Frontal cortex (tissue), 3 donors: ENCODE measurements at regions not wholly inside any gene's neighbourhood (a gene's known extent, or its start where the extent isn't known, plus 50 kb on each side); places are given as distances from the start of the nearest gene placed in this dataset.
"Not testable (repeated sequence)": the region's sequence is repeated elsewhere in the genome, so short reads cannot be mapped to it uniquely, and the experiment has no call there.

Experiments used
- DNase-seq, 2 donors: peaks; one replicate each; pipeline ENCODE4 v3.0.0; 2012; ENCODE audit warnings: low spot score in 2 of 2
- FAIRE-seq: peaks from 2 replicates; lab custom pipeline; 2012; peaks lifted over from hg19 to GRCh38; lab: Jason Lieb, UNC
- donor health status: control.
- donor health status: control.
- donor health status: control.

GRCh38 chr10:21463436-21463835 is 62.0 kb downstream of the SKIDA1 start:
- DNase-seq, result no peak
- FAIRE-seq, result no peak

GRCh38 chr10:21458126-21458871 is 67.2 kb downstream of the SKIDA1 start:
- FAIRE-seq, result no peak

GRCh38 chr10:21456160-21456559 is 69.3 kb downstream of the SKIDA1 start:
- no peak for DNase-seq
- FAIRE-seq, result no peak

More at GRCh38 chr10:21458126-21458871, 67.2 kb downstream of the SKIDA1 start:
- DNase-seq, result no peak

GRCh38 chr10:21452203-21452602 is 73.3 kb downstream of the SKIDA1 start:
- FAIRE-seq (no peak), DNase-seq (no peak)

GRCh38 chr10:21449288-21449966 is 76.1 kb downstream of the SKIDA1 start:
- no peak for DNase-seq
- no peak for FAIRE-seq

GRCh38 chr10:21445163-21445562 is 80.3 kb downstream of the SKIDA1 start:
- DNase-seq, result no peak
- FAIRE-seq, result no peak

GRCh38 chr10:21441625-21442024 is 83.9 kb downstream of the SKIDA1 start:
- DNase-seq, result no peak
- FAIRE-seq, result no peak

GRCh38 chr10:21438914-21439313 is 86.6 kb downstream of the SKIDA1 start:
- not testable (repeated sequence) for FAIRE-seq

GRCh38 chr10:21437770-21438382 is 87.6 kb downstream of the SKIDA1 start:
- DNase-seq, result no peak
- no peak for FAIRE-seq

More at GRCh38 chr10:21438914-21439313, 86.6 kb downstream of the SKIDA1 start:
- DNase-seq, result not testable (repeated sequence)

- DNase-seq (no peak), FAIRE-seq (no peak)
Measured at GRCh38 chr10:21432266-21432665, 93.2 kb downstream of the SKIDA1 start.

- DNase-seq (no peak), FAIRE-seq (no peak)
Measured at GRCh38 chr10:21431799-21432198, 93.7 kb downstream of the SKIDA1 start.

GRCh38 chr10:21427804-21428481 is 97.5 kb downstream of the SKIDA1 start:
- no peak for DNase-seq
- no peak for FAIRE-seq

- FAIRE-seq (no peak), DNase-seq (no peak)
Measured at GRCh38 chr10:21424459-21424861, 101.0 kb downstream of the SKIDA1 start.

GRCh38 chr10:21423850-21424249 is 101.6 kb downstream of the SKIDA1 start:
- FAIRE-seq, result no peak

GRCh38 chr10:21423338-21423737 is 102.1 kb downstream of the SKIDA1 start:
- DNase-seq (no peak), FAIRE-seq (no peak)

More at GRCh38 chr10:21423850-21424249, 101.6 kb downstream of the SKIDA1 start:
- DNase-seq, result no peak

GRCh38 chr10:21421794-21422193 is 103.7 kb downstream of the SKIDA1 start:
- DNase-seq (no peak), FAIRE-seq (no peak)

- DNase-seq (no peak), FAIRE-seq (no peak)
Measured at GRCh38 chr10:21421016-21421415, 104.5 kb downstream of the SKIDA1 start.

GRCh38 chr10:21418981-21419576 is 106.4 kb downstream of the SKIDA1 start:
- FAIRE-seq, DNase-seq: not testable (repeated sequence)

GRCh38 chr10:21417172-21417712 is 108.2 kb downstream of the SKIDA1 start:
- DNase-seq, result no peak

GRCh38 chr10:21413680-21414079 is 111.8 kb downstream of the SKIDA1 start:
- DNase-seq (no peak), FAIRE-seq (no peak)

More at GRCh38 chr10:21417172-21417712, 108.2 kb downstream of the SKIDA1 start:
- FAIRE-seq, result no peak
